ENCODE measurements at regions not wholly inside any gene's neighbourhood (a gene's known extent, or its start where the extent isn't known, plus 50 kb on each side); places are given as distances from the start of the nearest gene placed in this dataset.

- TF ChIP-seq CTCF (IDR thresholded peaks at IDR 0.05) (no peak), EZH2 (IDR thresholded peaks at IDR 0.05; ENCODE audit: borderline replicate concordance, insufficient read depth, low read depth, low read length, poor library complexity, severe bottlenecking) (no peak)
Measured at GRCh38 chr2:12131975-12132374, 385.5 kb downstream of the LPIN1 start.

Measured in B cell (primary cell).